ENCODE measurements at regions not wholly inside any gene's neighbourhood (a gene's known extent, or its start where the extent isn't known, plus 50 kb on each side); places are given as distances from the start of the nearest gene placed in this dataset.
A peak's percentile ranks its signal among the peaks of the same experiment; 100 is the strongest.

DNA sequence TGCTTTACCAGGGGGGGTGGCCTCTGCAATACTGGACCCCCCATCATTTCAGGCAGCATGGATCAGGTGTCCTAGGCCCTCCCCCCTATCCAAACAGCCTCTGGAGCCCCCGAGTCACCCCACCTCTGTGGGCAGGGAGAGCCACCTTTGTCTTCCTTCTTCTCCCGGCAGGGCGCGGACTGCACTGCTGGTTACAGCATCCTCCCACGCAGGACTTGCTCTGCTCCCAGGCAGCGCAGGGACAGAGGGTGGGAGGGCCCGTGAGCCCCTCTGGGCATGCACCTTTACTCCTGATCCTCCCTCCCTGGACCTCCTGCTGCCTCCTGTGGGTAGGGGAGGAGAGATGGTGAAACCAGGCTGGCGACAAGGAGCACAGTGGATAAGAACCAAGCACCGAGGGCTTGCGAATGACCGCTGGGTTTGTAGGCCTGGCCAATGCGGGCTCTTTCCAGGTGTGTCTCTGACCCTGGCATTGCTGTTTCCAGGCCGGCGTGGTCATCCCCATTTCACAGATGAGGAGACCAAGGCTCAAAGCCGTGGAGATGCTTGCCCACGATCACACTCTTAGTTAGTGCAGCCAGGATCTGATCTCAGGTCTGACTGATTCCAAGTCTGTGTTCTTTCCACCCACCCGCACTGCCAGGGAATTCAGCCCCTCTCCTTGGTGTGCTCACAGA is 73.6 kb upstream of the TARDBP start:
- H3K27ac ChIP-seq (ENCODE audit: low read depth, low read length): no peak overlapping the region
- Mint-ChIP-seq H3K27me3 (peaks cover 2 to 16% of the 10 kb centered on the region in 2 donors), H3K4me1 (peaks cover 16 to 33% (median 25%) of the 10 kb centered on the region in 3 donors)

DNA sequence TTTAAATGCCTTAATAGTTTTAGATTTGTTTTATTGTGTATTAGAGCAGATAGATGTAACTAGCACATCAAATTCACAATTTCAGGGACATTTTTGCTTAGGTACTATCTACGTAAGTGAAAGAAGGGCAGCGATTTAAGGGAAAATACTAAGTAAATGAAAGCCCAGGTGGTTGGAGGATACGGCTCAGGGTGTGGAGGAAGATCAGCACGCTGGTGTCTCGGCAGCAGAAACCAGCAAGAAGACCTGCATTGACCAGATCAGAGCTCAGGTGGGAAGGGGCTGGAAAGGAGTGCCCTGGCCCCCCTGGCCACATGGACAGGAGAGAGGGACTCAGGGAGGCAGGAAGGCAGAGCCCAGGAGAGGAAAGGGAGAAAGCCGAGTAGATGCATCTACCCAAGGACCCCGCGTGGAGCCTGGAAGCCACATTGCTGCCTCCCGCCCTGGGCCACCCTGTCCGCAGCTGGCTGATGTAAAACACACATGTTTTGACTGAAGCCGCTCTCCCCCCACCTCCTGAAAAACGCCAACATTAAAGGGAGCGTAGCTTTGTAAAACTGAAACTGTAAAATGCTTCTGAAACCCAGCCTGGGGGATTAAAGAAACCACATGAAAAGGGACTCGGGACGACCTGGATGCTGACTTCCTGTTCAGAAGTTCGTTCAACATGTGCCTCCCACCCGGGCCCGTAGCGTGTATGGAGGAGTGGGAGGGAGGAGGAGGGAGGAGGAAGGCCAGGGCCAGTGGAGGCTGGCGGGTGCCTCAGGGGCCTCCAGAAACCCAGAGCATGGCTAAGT is 72.6 kb upstream of the TARDBP start:
- H3K36me3 ChIP-seq (ENCODE audit: insufficient read depth, low read length): no peaks in the 10 kb centered on the region
- H3K4me3 ChIP-seq (ENCODE audit: low read length): peak overlapping the region; percentile 43
- DNase-seq: no peak
- H3K9me3 ChIP-seq (ENCODE audit: low read length): no peaks in the 10 kb centered on the region
- H3K4me1 Mint-ChIP-seq: peaks cover 16 to 38% (median 30%) of the 10 kb centered on the region in 3 donors
- H3K4me3 Mint-ChIP-seq: peak overlapping the region; percentile 11 to 84 (median 72)
- no peaks in the 10 kb centered on the region for H3K27me3 ChIP-seq (ENCODE audit: insufficient read depth, low read length, poor library complexity, severe bottlenecking)
- H3K27ac Mint-ChIP-seq: peak overlapping the region in 6 of 8 donors; percentile 54 to 89 (median 62)
- CTCF ChIA-PET: interaction anchor here (1.0 kb wide), 1 partner anchor 14 kb away, joined by 3 read pairs; no protein-coding TSS in a partner anchor
- H3K9me3 Mint-ChIP-seq: no peaks in the 10 kb centered on the region
- H3K27me3 Mint-ChIP-seq: peaks cover 4 to 26% of the 10 kb centered on the region in 2 donors
- H3K36me3 Mint-ChIP-seq: no peaks in the 10 kb centered on the region
- no peak overlapping the region for H3K27ac ChIP-seq (ENCODE audit: low read depth, low read length)
- POLR2A ChIA-PET: no interaction called here
- peaks cover 20% of the 10 kb centered on the region for H3K4me1 ChIP-seq (ENCODE audit: insufficient read depth, low read length)

More for the DNA sequence above, 73.6 kb upstream of the TARDBP start:
- ChIA-PET CTCF (no interaction called here), POLR2A (no interaction called here)
- Histone ChIP-seq H3K4me3 (ENCODE audit: low read length) (no peak overlapping the region), H3K9me3 (ENCODE audit: low read length) (no peaks in the 10 kb centered on the region), H3K4me1 (ENCODE audit: insufficient read depth, low read length) (peaks cover 20% of the 10 kb centered on the region), H3K36me3 (ENCODE audit: insufficient read depth, low read length) (no peaks in the 10 kb centered on the region), H3K27me3 (ENCODE audit: insufficient read depth, low read length, poor library complexity, severe bottlenecking) (no peaks in the 10 kb centered on the region)
- H3K4me3 Mint-ChIP-seq: peak overlapping the region in 1 of 7 donors; percentile 27
- H3K9me3 Mint-ChIP-seq: no peaks in the 10 kb centered on the region
- H3K27ac Mint-ChIP-seq: peak overlapping the region in 2 of 8 donors; percentile 23 to 47
- H3K36me3 Mint-ChIP-seq: no peaks in the 10 kb centered on the region
- no peak for DNase-seq

DNA sequence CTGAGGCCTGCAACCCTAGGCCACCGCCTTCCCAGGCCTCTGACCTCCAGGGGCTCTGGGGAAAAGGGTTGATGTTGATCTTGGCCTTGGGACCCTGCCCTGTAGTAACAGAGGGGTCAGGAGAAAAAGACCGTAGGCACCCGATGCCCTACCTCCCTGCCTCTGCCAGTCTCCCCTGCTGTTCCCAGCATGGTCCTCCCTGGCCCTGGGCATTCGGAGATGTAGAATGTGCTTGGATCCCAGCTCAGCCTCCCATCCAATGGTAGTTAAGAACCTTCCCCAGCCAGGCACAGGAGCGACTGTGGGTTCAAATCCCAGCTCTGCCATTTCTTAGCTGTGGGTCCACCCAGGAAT is 72.0 kb upstream of the TARDBP start:
- ChIA-PET POLR2A (no interaction called here), CTCF (interaction anchor here (1.0 kb wide), 1 partner anchor 15 kb away, joined by 3 read pairs; no protein-coding TSS in a partner anchor)
- no peak overlapping the region for H3K27ac ChIP-seq (ENCODE audit: low read depth, low read length)
- H3K36me3 Mint-ChIP-seq: no peaks in the 10 kb centered on the region
- H3K4me1 Mint-ChIP-seq: peaks cover 16 to 38% (median 30%) of the 10 kb centered on the region in 3 donors
- peak overlapping the region in 3 of 8 donors; percentile 66 to 89 (median 72) for H3K27ac Mint-ChIP-seq
- DNase-seq: no peak
- no peaks in the 10 kb centered on the region for H3K9me3 Mint-ChIP-seq
- H3K4me1 ChIP-seq (ENCODE audit: insufficient read depth, low read length): peaks cover 20% of the 10 kb centered on the region
- peak overlapping the region in 5 of 7 donors; percentile 41 to 84 (median 72) for H3K4me3 Mint-ChIP-seq
- H3K36me3 ChIP-seq (ENCODE audit: insufficient read depth, low read length): no peaks in the 10 kb centered on the region
- H3K27me3 ChIP-seq (ENCODE audit: insufficient read depth, low read length, poor library complexity, severe bottlenecking): no peaks in the 10 kb centered on the region
- H3K27me3 Mint-ChIP-seq: peaks cover 6 to 28% of the 10 kb centered on the region in 2 donors
- H3K4me3 ChIP-seq (ENCODE audit: low read length): no peak overlapping the region
- H3K9me3 ChIP-seq (ENCODE audit: low read length): no peaks in the 10 kb centered on the region

DNA sequence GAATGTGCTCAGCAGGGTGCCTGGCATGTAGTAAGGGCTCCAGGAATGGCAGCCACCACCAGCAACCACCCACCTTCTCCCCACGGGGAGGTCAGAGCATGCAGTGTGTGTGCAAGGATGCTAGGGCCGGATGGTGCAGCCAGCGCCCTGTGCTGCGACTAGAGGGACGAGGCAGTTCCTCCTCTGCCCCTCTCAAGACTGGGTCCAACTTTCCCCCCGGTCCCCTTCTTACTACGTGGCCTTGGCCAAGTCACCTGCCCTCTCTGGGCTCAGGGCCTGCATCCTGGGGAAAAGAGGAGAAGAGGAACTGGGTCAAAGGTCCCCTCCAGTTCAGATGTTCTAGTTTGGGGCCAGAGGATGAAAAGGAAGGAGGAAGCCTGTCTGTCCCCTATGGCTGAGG is 71.6 kb upstream of the TARDBP start:
- Mint-ChIP-seq H3K27ac (no peak overlapping the region), H3K36me3 (no peaks in the 10 kb centered on the region), H3K4me3 (peak overlapping the region in 3 of 7 donors; percentile 41 to 84 (median 70)), H3K4me1 (peaks cover 16 to 38% (median 30%) of the 10 kb centered on the region in 3 donors), H3K27me3 (peaks cover 6 to 32% of the 10 kb centered on the region in 2 donors), H3K9me3 (no peaks in the 10 kb centered on the region)
- Histone ChIP-seq H3K4me3 (ENCODE audit: low read length) (no peak overlapping the region), H3K27ac (ENCODE audit: low read depth, low read length) (no peak overlapping the region), H3K27me3 (ENCODE audit: insufficient read depth, low read length, poor library complexity, severe bottlenecking) (no peaks in the 10 kb centered on the region), H3K4me1 (ENCODE audit: insufficient read depth, low read length) (peaks cover 20% of the 10 kb centered on the region), H3K36me3 (ENCODE audit: insufficient read depth, low read length) (no peaks in the 10 kb centered on the region), H3K9me3 (ENCODE audit: low read length) (no peaks in the 10 kb centered on the region)
- ChIA-PET CTCF (no interaction called here), POLR2A (no interaction called here)
- no peak for DNase-seq

DNA sequence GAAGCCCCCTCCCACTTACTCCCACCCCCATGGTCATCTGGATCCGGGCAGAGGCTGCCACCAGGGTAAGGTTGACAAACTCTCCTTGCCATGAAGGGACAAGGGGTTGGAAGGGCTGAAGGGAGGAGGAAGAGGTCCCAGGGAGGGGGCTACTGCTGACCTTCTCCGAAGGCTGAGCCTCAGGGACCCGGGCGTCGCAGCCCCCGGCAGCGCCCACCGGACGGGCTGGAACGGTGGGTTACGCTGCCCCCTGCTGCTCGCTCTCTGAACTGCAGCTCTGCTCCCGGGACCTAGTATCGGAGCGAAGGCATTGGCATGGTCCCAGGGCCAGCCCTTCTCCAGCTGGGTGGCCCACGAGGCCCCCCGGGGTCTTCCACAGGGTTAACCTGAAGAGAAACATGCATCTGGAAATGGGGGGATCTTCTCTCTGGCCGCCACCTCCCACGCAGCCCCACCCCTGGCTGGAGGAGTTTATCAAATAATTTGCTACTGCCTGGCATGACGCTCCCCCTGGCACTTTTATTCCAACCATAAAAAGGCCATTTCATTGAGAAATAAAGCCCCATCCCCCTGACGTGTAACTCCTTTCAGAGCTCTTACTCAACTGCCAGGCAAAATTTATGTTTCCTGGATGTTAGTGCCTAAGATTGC is 70.4 kb upstream of the TARDBP start:
- POLR2A ChIA-PET: no interaction called here
- peak; percentile 36 to 67 (median 60) for DNase-seq
- CTCF ChIA-PET: interaction anchor here (0.6 to 1.5 kb wide), 11 partner anchors 9 to 550 kb away, joined by 3 to 5 read pairs (median 4); no protein-coding TSS in a partner anchor

DNA sequence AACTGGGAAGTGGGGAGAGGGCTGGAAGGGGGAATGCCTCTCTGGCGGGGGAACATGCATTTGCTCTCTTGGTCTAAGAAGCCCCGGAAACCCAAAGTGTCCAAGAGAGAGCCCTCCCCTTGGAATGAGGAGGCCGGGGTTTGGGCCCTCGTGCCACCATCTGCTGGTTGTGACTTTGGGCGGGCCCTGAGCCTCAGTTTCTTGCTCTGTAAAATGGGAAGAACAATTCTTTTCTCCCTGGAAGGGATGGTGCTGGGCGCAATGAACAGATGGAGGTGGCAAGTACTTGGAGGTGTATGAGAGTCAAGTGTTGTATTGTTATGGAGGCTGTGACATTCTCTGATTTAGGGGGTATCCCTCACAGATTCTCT is 69.9 kb upstream of the TARDBP start:
- Mint-ChIP-seq H3K9me3 (no peaks in the 10 kb centered on the region), H3K27me3 (peaks cover 6 to 32% of the 10 kb centered on the region in 2 donors), H3K4me3 (peak overlapping the region in 1 of 7 donors; percentile 18), H3K4me1 (peaks cover 14 to 35% (median 30%) of the 10 kb centered on the region in 3 donors), H3K27ac (no peak overlapping the region), H3K36me3 (no peaks in the 10 kb centered on the region)
- H3K27ac ChIP-seq (ENCODE audit: low read depth, low read length): no peak overlapping the region
- peaks cover 20% of the 10 kb centered on the region for H3K4me1 ChIP-seq (ENCODE audit: insufficient read depth, low read length)
- H3K9me3 ChIP-seq (ENCODE audit: low read length): no peaks in the 10 kb centered on the region
- CTCF ChIA-PET: interaction anchor here (0.6 to 1.5 kb wide), 9 partner anchors 10 to 549 kb away, joined by 3 to 5 read pairs (median 4); no protein-coding TSS in a partner anchor
- no peaks in the 10 kb centered on the region for H3K27me3 ChIP-seq (ENCODE audit: insufficient read depth, low read length, poor library complexity, severe bottlenecking)
- POLR2A ChIA-PET: no interaction called here
- H3K36me3 ChIP-seq (ENCODE audit: insufficient read depth, low read length): no peaks in the 10 kb centered on the region
- DNase-seq: no peak
- no peak overlapping the region for H3K4me3 ChIP-seq (ENCODE audit: low read length)

More for the DNA sequence above, 70.4 kb upstream of the TARDBP start:
- Histone ChIP-seq H3K27me3 (ENCODE audit: insufficient read depth, low read length, poor library complexity, severe bottlenecking) (no peaks in the 10 kb centered on the region), H3K36me3 (ENCODE audit: insufficient read depth, low read length) (no peaks in the 10 kb centered on the region), H3K4me3 (ENCODE audit: low read length) (no peak overlapping the region), H3K27ac (ENCODE audit: low read depth, low read length) (no peak overlapping the region), H3K4me1 (ENCODE audit: insufficient read depth, low read length) (peaks cover 20% of the 10 kb centered on the region), H3K9me3 (ENCODE audit: low read length) (no peaks in the 10 kb centered on the region)
- H3K27me3 Mint-ChIP-seq: peaks cover 6 to 32% of the 10 kb centered on the region in 2 donors
- no peaks in the 10 kb centered on the region for H3K9me3 Mint-ChIP-seq
- H3K36me3 Mint-ChIP-seq: no peaks in the 10 kb centered on the region
- H3K4me3 Mint-ChIP-seq: peak overlapping the region in 1 of 7 donors; percentile 27
- peaks cover 16 to 38% (median 30%) of the 10 kb centered on the region in 3 donors for H3K4me1 Mint-ChIP-seq
- H3K27ac Mint-ChIP-seq: peak overlapping the region in 1 of 8 donors; percentile 47

DNA sequence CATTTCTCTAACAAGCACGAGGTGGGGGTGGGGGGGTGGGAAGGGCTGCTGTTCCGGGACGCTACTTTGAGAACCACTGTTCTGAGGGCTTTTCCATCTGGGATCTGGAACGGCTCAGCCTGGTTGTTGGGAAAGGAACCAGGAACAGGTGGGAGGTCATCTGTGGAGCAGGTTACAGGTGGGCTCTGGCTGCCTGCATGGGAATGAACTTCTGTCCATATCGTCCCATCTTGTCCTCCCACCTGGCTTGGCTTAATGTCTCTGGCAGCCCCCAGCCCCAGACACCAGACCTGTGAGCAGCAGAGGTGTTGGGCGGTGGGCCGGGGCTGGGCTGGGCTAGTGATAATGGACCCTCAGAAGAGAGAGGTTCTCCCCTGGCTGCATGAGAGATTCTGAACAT is 69.4 kb upstream of the TARDBP start:
- H3K27me3 ChIP-seq (ENCODE audit: insufficient read depth, low read length, poor library complexity, severe bottlenecking): no peaks in the 10 kb centered on the region
- CTCF ChIA-PET: no interaction called here

More for the DNA sequence above, 69.4 kb upstream of the TARDBP start:
- Histone ChIP-seq H3K4me1 (ENCODE audit: insufficient read depth, low read length) (peaks cover 20% of the 10 kb centered on the region), H3K27ac (ENCODE audit: low read depth, low read length) (no peak overlapping the region), H3K4me3 (ENCODE audit: low read length) (no peak overlapping the region), H3K36me3 (ENCODE audit: insufficient read depth, low read length) (no peaks in the 10 kb centered on the region), H3K9me3 (ENCODE audit: low read length) (no peaks in the 10 kb centered on the region)
- H3K9me3 Mint-ChIP-seq: no peaks in the 10 kb centered on the region
- DNase-seq: no peak
- H3K4me1 Mint-ChIP-seq: peaks cover 14 to 35% (median 30%) of the 10 kb centered on the region in 3 donors
- no peak overlapping the region for H3K27ac Mint-ChIP-seq
- H3K27me3 Mint-ChIP-seq: peaks cover 6 to 32% of the 10 kb centered on the region in 2 donors
- no peaks in the 10 kb centered on the region for H3K36me3 Mint-ChIP-seq
- POLR2A ChIA-PET: no interaction called here
- no peak overlapping the region for H3K4me3 Mint-ChIP-seq

Measured in CD8-positive, alpha-beta memory T cell (primary cell).